NCI-H748 treated with DMSO at 0.1 percent for 48 hours (cell line): ENCODE measurements at regions not wholly inside any gene's neighbourhood (a gene's known extent, or its start where the extent isn't known, plus 50 kb on each side); places are given as distances from the start of the nearest gene placed in this dataset.
"Not testable (repeated sequence)": the region's sequence is repeated elsewhere in the genome, so short reads cannot be mapped to it uniquely, and the experiment has no call there.

Experiments used
- DNase-seq: peaks from one replicate; lab custom pipeline; 2025; lab: John Stamatoyannopoulos, UW

- no peak for DNase-seq
Measured at GRCh38 chr10:107520348-107520747, 355.8 kb upstream of the SORCS1 start.

GRCh38 chr10:107517811-107518210 lies 353.3 kb upstream of the SORCS1 start:
- no peak for DNase-seq

DNA sequence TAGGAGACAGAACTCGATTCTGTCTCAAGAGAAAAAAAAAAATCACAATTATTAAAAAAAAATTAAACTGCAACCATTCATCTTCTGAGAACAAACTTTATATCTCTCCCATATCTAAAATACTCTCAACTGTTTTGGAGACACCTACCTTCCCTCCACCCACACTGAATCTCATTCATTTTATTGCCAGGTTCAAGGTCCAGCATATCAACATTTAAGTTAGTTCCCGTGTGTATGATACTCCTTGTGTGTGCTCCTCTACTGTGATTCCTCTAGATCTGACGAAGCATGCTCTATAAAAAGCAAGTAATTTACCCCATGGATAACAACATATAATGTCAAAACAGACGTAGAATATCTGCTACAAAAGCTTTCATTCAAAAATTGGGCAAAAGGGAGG lies 351.8 kb upstream of the SORCS1 start:
- no peak for DNase-seq

- DNase-seq: not testable (repeated sequence)
Measured at GRCh38 chr10:107504011-107504410, 339.5 kb upstream of the SORCS1 start.

DNA sequence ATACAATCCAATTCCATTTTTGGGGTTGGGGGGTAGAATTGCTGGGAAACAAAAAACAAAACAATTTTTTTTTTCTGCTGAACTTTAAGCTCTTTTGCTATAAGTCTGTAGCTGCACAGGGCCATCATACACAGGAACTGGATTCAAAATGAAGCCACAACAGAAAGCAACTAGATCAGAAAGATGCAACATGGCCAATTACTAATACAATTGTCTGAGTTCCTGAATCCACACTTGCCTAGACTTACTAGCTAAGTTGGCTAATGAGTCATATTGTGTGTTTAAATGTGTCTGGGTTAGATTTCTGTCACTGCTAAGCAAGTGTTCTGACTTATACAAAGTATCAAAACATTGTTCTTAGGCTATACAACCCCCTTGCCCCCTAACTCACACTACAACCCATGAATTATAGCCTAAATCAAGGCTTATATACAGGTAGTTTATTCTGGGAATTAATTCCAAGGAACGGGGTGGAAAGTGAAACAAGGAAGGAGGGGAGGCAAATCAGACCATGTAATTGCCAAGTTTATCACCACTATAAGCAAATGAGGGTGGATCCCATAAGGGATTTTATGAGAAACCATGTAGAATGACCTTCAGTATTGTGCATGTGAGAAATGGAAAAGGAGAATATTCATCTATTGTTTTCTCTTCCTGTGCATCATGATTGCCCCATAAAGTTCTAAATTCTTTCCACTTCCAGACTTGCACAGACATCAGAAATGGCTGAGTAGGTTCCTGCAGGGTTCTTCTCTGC lies 337.9 kb upstream of the SORCS1 start:
- no peak for DNase-seq

DNA sequence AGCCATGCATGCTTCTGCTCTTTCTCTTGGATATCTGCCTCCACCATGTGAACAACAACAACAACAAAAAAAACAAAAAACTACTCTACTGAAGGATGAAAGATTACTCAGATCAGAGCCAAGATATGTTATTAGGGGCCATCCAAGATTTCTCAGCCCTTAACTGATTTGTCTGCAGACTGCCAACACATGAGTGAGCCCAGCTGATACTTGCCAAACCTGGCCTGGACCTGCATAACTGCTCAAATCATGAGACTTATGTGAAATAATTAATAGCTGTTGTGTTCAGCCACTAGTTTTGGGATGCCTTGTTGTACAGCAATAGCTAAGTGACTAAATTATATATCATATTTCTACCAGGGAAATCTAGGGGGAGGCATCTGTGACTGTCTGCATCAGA lies 334.5 kb upstream of the SORCS1 start:
- no peak for DNase-seq

- no peak for DNase-seq
Measured at GRCh38 chr10:107497024-107497423, 332.5 kb upstream of the SORCS1 start.

DNA sequence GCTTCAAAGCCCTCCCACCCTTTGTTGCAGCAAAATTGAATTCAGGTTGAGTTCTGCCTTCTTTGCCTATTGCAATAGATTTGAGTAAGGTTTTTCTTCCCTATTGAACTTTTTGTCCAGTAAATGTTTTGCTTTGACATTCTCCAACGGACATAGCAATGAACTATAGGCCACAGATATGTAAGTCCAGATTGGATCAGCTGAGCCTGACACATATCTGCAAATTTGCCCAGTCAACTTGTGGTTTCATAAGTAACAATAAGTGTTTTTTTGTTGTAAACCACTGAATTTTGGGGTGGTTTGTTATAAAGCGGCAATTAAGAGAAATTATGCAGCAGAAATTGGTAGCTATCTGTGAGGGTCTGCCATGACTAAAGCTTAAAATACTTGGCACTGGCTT lies 332.1 kb upstream of the SORCS1 start:
- no peak for DNase-seq

DNA sequence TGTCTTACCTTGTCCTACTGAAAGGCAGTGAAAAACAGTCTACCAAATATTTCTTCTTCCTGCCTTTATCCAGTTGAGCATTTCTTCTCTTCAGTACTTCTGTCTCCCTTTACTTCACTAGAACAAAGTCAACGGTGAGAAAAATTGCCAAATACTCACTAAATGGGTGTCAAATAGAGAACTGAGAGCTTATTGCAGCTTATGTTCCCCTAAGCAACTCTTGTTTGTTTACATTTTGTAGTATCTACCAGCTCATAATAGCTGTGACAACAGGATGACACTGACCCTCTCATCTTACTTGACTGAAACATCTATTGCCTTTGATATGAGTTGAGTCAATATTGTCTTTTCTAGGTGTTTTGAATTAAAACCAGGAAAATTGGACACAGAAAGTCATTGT lies 327.9 kb upstream of the SORCS1 start:
- DNase-seq: no peak

DNA sequence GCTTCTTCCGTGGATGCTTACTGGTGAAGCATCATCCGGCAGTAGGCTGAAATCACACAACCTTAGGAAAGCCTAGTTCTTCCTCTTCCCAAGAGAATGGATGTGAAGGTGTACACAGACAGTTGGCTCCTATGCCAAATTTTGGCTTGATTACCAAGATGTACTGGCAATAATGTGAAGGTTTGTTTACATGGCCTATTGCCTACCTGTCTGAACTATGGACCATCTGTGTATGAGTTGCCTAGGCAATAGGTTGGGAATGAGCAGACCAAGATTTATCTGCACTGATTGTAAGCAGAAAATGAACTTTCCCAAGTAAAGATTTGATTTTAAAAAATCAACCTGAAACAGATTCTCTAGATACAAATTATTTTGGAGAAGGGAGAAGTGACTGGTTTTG lies 325.9 kb upstream of the SORCS1 start:
- no peak for DNase-seq

- DNase-seq: no peak
Measured at GRCh38 chr10:107487284-107487683, 322.8 kb upstream of the SORCS1 start.

DNA sequence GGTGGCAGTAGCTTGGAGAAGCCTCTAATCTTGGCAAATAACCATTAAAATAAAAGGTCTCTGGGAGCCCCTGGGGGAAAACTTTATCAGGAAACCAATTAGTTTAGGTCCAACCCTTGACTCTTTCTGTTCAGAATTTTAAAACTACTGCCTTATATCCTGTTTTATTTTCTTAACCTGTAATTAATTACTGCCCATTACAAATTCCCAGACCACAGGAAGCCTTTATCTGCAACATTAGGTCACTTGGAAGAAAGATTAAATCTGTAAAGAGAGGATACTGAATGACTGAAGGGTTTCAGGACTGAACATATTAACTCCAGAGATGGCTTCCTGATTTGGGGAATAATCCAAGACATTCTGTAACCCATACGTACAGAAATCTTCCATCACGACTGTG lies 320.5 kb upstream of the SORCS1 start:
- no peak for DNase-seq

- DNase-seq: no peak
Measured at GRCh38 chr10:107481881-107482280, 317.4 kb upstream of the SORCS1 start.

DNA sequence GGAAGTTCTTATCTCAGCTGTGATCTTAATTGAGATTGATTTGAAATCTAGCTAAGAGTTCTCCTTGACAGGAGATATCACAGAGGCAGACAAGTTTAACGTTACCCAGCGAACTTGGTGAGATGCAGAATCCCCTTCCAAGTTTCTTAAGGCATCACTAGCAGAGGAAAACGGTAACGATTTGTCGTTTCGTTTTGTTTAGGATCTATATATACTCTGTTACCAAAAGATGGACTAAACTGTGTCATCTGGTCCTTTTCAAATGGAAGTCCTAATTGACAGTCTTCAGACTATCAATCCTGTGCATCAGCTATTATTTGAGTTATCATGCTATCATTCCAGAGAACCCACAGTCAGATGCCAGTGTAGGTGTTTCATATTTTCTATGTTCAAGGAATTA lies 316.7 kb upstream of the SORCS1 start:
- DNase-seq: no peak

DNA sequence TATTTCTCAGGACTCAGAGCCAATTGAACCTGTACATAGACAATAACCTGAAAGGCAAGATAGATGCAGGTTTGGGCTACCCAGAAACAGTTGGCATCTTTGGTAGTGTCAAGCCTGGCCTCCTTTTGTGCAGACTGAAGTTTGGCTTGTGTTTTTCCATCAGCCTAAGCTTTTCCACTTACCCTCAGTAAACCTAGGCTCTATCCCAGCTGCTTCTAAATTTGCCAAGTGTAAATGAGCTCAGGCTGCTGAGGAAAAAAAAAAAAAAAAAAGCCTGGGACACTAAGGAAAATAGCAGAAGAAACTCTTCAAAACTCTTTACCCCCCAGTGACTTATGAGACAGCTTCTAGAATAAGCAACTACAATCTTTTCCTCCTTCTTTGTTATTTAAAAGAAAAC lies 316.3 kb upstream of the SORCS1 start:
- no peak for DNase-seq

DNA sequence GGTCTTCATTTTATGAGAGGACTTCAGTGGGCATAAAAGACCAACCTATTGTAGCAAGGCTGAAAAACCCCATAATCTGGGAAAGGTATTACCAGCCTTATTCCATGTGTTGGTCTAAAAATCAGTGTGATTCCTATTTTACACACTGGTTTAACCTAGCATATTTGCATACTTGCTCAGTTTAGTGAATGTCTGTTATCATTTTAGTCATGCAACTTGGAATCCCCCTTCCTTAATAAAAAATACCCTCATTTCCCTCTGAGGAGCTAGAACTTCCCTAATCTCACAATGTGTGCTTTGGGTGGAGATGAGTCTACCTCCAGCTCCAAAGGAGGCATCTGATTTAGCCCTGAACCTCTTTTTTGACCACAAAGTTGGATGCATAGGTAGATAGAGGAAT lies 312.8 kb upstream of the SORCS1 start:
- DNase-seq: no peak

GRCh38 chr10:107476408-107476807 lies 311.9 kb upstream of the SORCS1 start:
- DNase-seq: no peak

- DNase-seq: no peak
Measured at GRCh38 chr10:107474650-107475049, 310.1 kb upstream of the SORCS1 start.

DNA sequence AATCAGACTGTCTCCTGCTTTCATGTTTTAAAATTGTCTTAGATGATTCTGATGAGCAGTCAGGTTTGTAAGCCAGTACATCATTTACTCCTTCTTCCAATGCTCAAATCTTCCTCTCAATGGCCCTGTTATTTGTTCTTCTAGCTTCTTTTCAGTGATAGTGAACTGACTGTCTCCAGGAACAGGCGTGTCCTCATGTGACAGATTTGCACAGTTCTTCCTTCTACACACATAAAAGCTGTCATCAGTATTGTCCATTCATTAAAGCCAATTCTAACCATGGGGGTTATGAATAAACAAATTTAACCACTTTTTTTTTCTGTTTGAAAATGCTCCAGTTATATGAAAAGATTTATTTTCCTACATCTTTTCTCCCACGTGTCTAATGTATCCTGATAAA lies 308.7 kb upstream of the SORCS1 start:
- DNase-seq: no peak

GRCh38 chr10:107471911-107472310 lies 307.4 kb upstream of the SORCS1 start:
- no peak for DNase-seq

DNA sequence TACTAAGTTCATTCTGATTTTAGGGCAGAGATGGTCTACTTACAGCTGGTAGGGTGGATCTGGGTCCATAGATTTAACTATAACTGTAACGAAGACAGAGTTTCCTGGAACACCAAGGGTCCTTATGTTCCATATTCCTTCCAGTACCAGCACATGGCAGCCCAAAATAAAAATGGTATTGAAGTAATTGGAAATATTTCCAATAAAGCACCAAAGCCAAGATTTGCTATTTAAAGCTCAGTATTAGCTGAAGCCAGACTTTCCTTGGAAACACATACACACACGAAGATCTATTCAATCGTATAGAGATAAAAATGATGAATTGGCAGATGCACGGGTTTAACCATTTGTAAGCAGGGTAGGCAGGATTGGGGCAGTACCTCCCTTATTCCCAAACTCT lies 289.1 kb upstream of the SORCS1 start:
- no peak for DNase-seq

DNA sequence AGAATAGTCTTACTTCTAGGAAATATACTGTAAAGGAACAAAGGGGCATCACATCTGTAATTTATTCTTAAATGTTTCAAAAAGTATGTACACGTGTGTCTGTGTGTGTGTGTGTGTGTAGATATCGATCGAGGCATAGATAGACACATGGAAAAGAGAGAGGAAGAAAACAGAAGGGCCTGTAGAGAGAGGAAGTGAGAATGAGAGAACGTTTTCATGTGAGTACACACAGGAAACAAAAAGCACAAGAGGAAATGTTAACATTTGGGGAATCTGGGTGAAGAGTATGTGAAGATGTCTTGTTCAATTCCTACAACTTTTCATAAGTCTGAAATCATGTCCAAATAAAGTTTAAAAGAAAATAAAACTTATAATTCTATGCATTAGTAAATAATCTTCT lies 286.5 kb upstream of the SORCS1 start:
- no peak for DNase-seq

- no peak for DNase-seq
Measured at GRCh38 chr10:107450056-107450455, 285.6 kb upstream of the SORCS1 start.

DNA sequence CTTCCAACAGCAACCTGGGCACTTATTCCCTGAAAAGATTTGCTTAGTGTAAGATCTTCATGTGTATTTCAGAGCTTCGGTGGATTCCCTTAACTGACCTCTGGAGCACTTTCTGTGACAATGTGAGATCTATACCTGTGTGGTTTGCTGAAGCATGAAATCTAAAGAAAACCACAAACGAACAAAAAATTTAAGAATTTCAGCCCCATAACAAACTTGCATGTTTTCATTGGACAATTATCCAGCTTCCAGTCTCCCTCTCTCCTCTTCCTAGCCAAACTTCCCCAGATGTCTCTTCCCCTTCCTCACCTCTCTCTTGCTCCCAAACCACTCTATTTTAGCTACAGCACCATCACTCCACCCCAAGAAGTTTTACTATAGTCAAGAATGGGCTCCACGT lies 279.9 kb upstream of the SORCS1 start:
- DNase-seq: no peak

DNA sequence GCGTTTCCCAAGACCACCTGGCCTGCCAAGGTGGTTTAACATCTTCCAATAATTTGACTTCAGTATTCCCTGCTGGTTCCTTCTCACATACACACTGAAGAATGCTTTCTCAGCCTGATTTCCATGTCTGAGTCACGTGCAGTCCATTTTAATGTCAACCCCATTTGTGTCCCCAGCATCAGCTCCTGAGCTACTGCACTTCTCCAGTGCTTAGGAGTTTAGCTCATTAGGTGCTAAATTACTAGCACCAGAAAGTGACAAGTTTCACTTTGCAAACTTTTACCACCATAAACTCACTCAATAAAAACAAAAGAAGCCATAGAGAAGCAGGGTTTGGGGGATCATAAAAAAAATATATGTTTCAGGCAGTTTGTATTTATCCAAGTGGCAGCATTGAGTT lies 279.3 kb upstream of the SORCS1 start:
- no peak for DNase-seq
